NCI-H460 (cell line): ENCODE measurements at regions not wholly inside any gene's neighbourhood (a gene's known extent, or its start where the extent isn't known, plus 50 kb on each side); places are given as distances from the start of the nearest gene placed in this dataset.
"Not testable (repeated sequence)": the region's sequence is repeated elsewhere in the genome, so short reads cannot be mapped to it uniquely, and the experiment has no call there.

Source experiments
- DNase-seq: peaks from one replicate; pipeline ENCODE4 v3.0.0-alpha.2; 2016; ENCODE audit warnings: low read depth; ENCODE audit errors: extremely low read depth

- DNase-seq, result peak; percentile 59
These were observed 55.1 kb downstream of the CYCS start for GRCh38 chr7:25069900-25070443.

- DNase-seq, result no peak
These were observed 56.4 kb downstream of the CYCS start for GRCh38 chr7:25068502-25069213.

GRCh38 chr7:25067726-25068501 lies 57.1 kb downstream of the CYCS start:
- DNase-seq, result no peak

GRCh38 chr7:25066253-25066652 lies 58.8 kb downstream of the CYCS start:
- DNase-seq, result no peak

- DNase-seq, result no peak
These were observed 62.7 kb downstream of the CYCS start for GRCh38 chr7:25062380-25062779.

GRCh38 chr7:25060487-25061055 lies 64.5 kb downstream of the CYCS start:
- no peak for DNase-seq

- no peak for DNase-seq
These were observed 65.5 kb downstream of the CYCS start for GRCh38 chr7:25059576-25059975.

- DNase-seq, result no peak
These were observed 68.7 kb downstream of the CYCS start for GRCh38 chr7:25056368-25056767.

GRCh38 chr7:25055520-25056220 lies 69.4 kb downstream of the CYCS start:
- no peak for DNase-seq

- DNase-seq, result no peak
These were observed 70.1 kb downstream of the CYCS start for GRCh38 chr7:25054819-25055519.

GRCh38 chr7:25050223-25050622 lies 70.2 kb upstream of the OSBPL3 start:
- DNase-seq, result no peak

GRCh38 chr7:25048444-25048834 lies 68.5 kb upstream of the OSBPL3 start:
- no peak for DNase-seq

GRCh38 chr7:25047571-25048443 lies 67.8 kb upstream of the OSBPL3 start:
- DNase-seq, result not testable (repeated sequence)

GRCh38 chr7:25037325-25037724 lies 57.3 kb upstream of the OSBPL3 start:
- no peak for DNase-seq

- DNase-seq, result no peak
These were observed 55.3 kb upstream of the OSBPL3 start for GRCh38 chr7:25035274-25035673.

GRCh38 chr7:25034136-25034535 lies 54.2 kb upstream of the OSBPL3 start:
- no peak for DNase-seq

- DNase-seq, result no peak
These were observed 53.1 kb upstream of the OSBPL3 start for GRCh38 chr7:25032774-25033743.

- no peak for DNase-seq
These were observed 51.5 kb upstream of the OSBPL3 start for GRCh38 chr7:25031432-25031831.
